CD14-positive monocyte (primary cell): ENCODE measurements at regions not wholly inside any gene's neighbourhood (a gene's known extent, or its start where the extent isn't known, plus 50 kb on each side); places are given as distances from the start of the nearest gene placed in this dataset.

Source experiments
- DNase-seq, 3 donors: peaks; one replicate each; pipeline ENCODE4 v3.0.0-alpha.2; 2011 to 2022
- H2AFZ ChIP-seq: 2 replicates; pipeline ENCODE4 v1.6.0; 2012; ENCODE audit warnings: mild to moderate bottlenecking, low read depth, low read length, inconsistent platforms; ENCODE audit not compliant: insufficient read depth, poor library complexity, severe bottlenecking
- H3K27ac ChIP-seq, 2 donors: 1 replicate in 1 of 2; 2 replicates in 1 of 2; pipeline ENCODE4 v1.5.1; 2012 to 2013; ENCODE audit warnings: low read length in 2 of 2, control low read depth in 1 of 2, inconsistent platforms in 1 of 2, low read depth in 1 of 2, mild to moderate bottlenecking in 1 of 2
- H3K27me3 ChIP-seq, 2 donors: one replicate each; pipeline versions ENCODE4 v1.6.0 to v1.6.1; 2011 to 2013; ENCODE audit warnings: low read length in 2 of 2; ENCODE audit not compliant: control insufficient read depth in 2 of 2, insufficient read depth in 2 of 2
- H3K36me3 ChIP-seq, 2 donors: replicated peaks in 1 of 2; 1 replicate in 1 of 2; 2 replicates in 1 of 2; pipeline versions ENCODE4 v1.5.1 to v1.6.1; 2012 to 2013; ENCODE audit warnings: low read length in 2 of 2, control low read depth in 1 of 2, inconsistent platforms in 1 of 2, mild to moderate bottlenecking in 1 of 2; ENCODE audit not compliant: insufficient read depth in 2 of 2, control insufficient read depth in 1 of 2
- H3K4me1 ChIP-seq, 2 donors: 1 replicate in 1 of 2; 2 replicates in 1 of 2; pipeline versions ENCODE4 v1.5.1 to v1.6.1; 2012 to 2013; ENCODE audit warnings: low read length in 2 of 2, control low read depth in 1 of 2, inconsistent platforms in 1 of 2, mild to moderate bottlenecking in 1 of 2, moderate library complexity in 1 of 2; ENCODE audit not compliant: insufficient read depth in 2 of 2, control insufficient read depth in 1 of 2
- H3K4me2 ChIP-seq: replicated peaks from 2 replicates; pipeline ENCODE3; 2012; ENCODE audit warnings: low read length, moderate library complexity, mild to moderate bottlenecking; ENCODE audit not compliant: poor library complexity, severe bottlenecking; ENCODE audit errors: extremely low read depth
- H3K4me3 ChIP-seq, 3 experiments: fragments of 200-600 bp in 1 of 3; sonication (generic) in 1 of 3; replicated peaks in 1 of 3; 1 replicate in 2 of 3; 2 replicates in 1 of 3; pipeline ENCODE4 v1.5.1; 2011 to 2013; ENCODE audit warnings: low read length in 3 of 3, mild to moderate bottlenecking in 3 of 3, control low read depth in 2 of 3, low read depth in 2 of 3, inconsistent platforms in 1 of 3, moderate library complexity in 1 of 3
- H3K79me2 ChIP-seq: 2 replicates; pipeline ENCODE4 v1.6.0; 2012; ENCODE audit warnings: mild to moderate bottlenecking, control low read depth, inconsistent platforms, low read length, moderate library complexity; ENCODE audit not compliant: insufficient read depth
- H3K9ac ChIP-seq: 2 replicates; pipeline ENCODE4 v1.6.0; 2017; ENCODE audit warnings: low read length, mild to moderate bottlenecking; ENCODE audit not compliant: insufficient read depth, poor library complexity, severe bottlenecking
- H3K9me3 ChIP-seq, 2 donors: replicated peaks in 1 of 2; 1 replicate in 1 of 2; 2 replicates in 1 of 2; pipeline versions ENCODE4 v1.5.1 to v1.6.1; 2012 to 2013; ENCODE audit warnings: low read length in 2 of 2, control low read depth in 1 of 2; ENCODE audit not compliant: control insufficient read depth in 1 of 2, insufficient read depth in 1 of 2
- H4K20me1 ChIP-seq: 2 replicates; pipeline ENCODE4 v1.6.0; 2012; ENCODE audit warnings: mild to moderate bottlenecking, low read length, control low read depth, moderate library complexity; ENCODE audit not compliant: insufficient read depth
- H3K27ac Mint-ChIP-seq, 7 donors: one replicate each; pipeline ENCODE4 v1.8.0; 2020; ENCODE audit warnings: mild to moderate bottlenecking in 7 of 7, mixed read lengths in 7 of 7, moderate library complexity in 6 of 7, inconsistent platforms in 2 of 7
- H3K27me3 Mint-ChIP-seq, 3 donors: one replicate each; pipeline ENCODE4 v1.8.0; 2021 to 2022; ENCODE audit warnings: low read depth in 3 of 3, mild to moderate bottlenecking in 3 of 3, mixed read lengths in 3 of 3, moderate library complexity in 3 of 3, inconsistent platforms in 1 of 3
- H3K36me3 Mint-ChIP-seq, 2 donors: one replicate each; pipeline ENCODE4 v1.8.0; 2020; ENCODE audit warnings: mixed read lengths in 2 of 2, inconsistent platforms in 1 of 2, mild to moderate bottlenecking in 1 of 2
- H3K4me1 Mint-ChIP-seq: one replicate; pipeline ENCODE4 v1.8.0; 2020; ENCODE audit warnings: mild to moderate bottlenecking, mixed read lengths
- H3K4me3 Mint-ChIP-seq, 2 donors: one replicate each; pipeline ENCODE4 v1.8.0; 2020; ENCODE audit warnings: mild to moderate bottlenecking in 2 of 2, mixed read lengths in 2 of 2, moderate library complexity in 1 of 2
- H3K9me3 Mint-ChIP-seq, 7 donors: one replicate each; pipeline ENCODE4 v1.8.0; 2020 to 2022; ENCODE audit warnings: mixed read lengths in 7 of 7, mild to moderate bottlenecking in 6 of 7, moderate library complexity in 6 of 7, inconsistent platforms in 2 of 7
- WGBS: methylation state at CpG from one replicate; pipeline ENCODE4 v1.1.5; 2013; ENCODE audit warnings: missing lambda C conversion rate; ENCODE audit not compliant: insufficient coverage; 5-methylcytosine and 5-hydroxymethylcytosine counted together
- intact Hi-C, 2 donors: fragments of 100-400 bp; cut with micrococcal nuclease; formaldehyde crosslinking; loops; one replicate each; pipeline versions ENCODE4 v1.15.0 to v1.15.1; 2023
- TF ChIP-seq, protein P1 (sequence below): fragments of 200-600 bp; IDR thresholded peaks from one replicate; pipeline ENCODE4 v1.8.0; 2022; ENCODE audit warnings: antibody characterized with exemption, mild to moderate bottlenecking

- 67% methylated on average over 1 of the region's 1 CpG for whole genome bisulfite sequencing
- Mint-ChIP-seq H3K4me1 (no peaks in the 10 kb centered on the region), H3K36me3 (no peaks in the 10 kb centered on the region), H3K27ac (peak overlapping the region in 1 of 7 donors; percentile 43), H3K4me3 (no peak overlapping the region), H3K9me3 (peaks cover 0 to 11% (median 4%) of the 10 kb centered on the region in 7 donors), H3K27me3 (peaks cover 4 to 6% (median 5%) of the 10 kb centered on the region in 3 donors)
- Histone ChIP-seq H3K4me3 (no peak overlapping the region), H4K20me1 (no peaks in the 10 kb centered on the region), H3K4me1 (no peaks in the 10 kb centered on the region), H2AFZ (no peak overlapping the region), H3K27me3 (no peaks in the 10 kb centered on the region), H3K9ac (no peak overlapping the region), H3K4me2 (no peak overlapping the region), H3K27ac (no peak overlapping the region), H3K36me3 (no peaks in the 10 kb centered on the region), H3K9me3 (peaks cover 0 to 4% of the 10 kb centered on the region in 2 donors), H3K79me2 (no peaks in the 10 kb centered on the region)
- intact Hi-C loops, result no loop called here
- DNase-seq, result no peak
- TF ChIP-seq, protein P1, sequence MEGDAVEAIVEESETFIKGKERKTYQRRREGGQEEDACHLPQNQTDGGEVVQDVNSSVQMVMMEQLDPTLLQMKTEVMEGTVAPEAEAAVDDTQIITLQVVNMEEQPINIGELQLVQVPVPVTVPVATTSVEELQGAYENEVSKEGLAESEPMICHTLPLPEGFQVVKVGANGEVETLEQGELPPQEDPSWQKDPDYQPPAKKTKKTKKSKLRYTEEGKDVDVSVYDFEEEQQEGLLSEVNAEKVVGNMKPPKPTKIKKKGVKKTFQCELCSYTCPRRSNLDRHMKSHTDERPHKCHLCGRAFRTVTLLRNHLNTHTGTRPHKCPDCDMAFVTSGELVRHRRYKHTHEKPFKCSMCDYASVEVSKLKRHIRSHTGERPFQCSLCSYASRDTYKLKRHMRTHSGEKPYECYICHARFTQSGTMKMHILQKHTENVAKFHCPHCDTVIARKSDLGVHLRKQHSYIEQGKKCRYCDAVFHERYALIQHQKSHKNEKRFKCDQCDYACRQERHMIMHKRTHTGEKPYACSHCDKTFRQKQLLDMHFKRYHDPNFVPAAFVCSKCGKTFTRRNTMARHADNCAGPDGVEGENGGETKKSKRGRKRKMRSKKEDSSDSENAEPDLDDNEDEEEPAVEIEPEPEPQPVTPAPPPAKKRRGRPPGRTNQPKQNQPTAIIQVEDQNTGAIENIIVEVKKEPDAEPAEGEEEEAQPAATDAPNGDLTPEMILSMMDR, result no peak
Measured at GRCh38 chr12:3416159-3416558, 74.8 kb upstream of the PRMT8 start.

DNA sequence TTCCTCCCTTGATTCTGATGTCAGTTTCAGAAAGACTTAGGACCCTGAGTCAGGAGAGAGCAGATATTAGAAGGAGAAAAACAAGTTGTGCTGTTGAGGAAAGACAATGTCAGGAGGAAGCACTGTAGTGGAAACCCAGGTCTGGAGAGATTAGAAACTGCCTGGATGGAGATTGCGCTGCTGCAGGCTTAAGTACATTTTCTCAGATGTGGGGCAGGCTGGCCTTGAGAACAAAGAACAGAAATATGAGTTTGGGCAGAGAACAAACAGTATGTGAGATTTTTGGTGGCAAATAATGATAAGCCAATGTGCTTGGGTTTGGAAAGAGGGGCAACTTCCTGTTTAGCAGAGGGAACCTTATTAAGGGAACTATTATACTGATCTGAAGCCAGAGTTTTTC, 74.3 kb upstream of the PRMT8 start:
- H3K9me3 Mint-ChIP-seq, result peaks cover 0 to 11% (median 6%) of the 10 kb centered on the region in 7 donors
- no peaks in the 10 kb centered on the region for H3K36me3 ChIP-seq
- H3K4me1 Mint-ChIP-seq, result no peaks in the 10 kb centered on the region
- no peaks in the 10 kb centered on the region for H3K27me3 ChIP-seq
- no peaks in the 10 kb centered on the region for H3K79me2 ChIP-seq
- H3K9me3 ChIP-seq, result peaks cover 0 to 4% of the 10 kb centered on the region in 2 donors
- H3K27me3 Mint-ChIP-seq, result peaks cover 4 to 6% (median 5%) of the 10 kb centered on the region in 3 donors
- TF ChIP-seq, protein P1, result no peak
- no peaks in the 10 kb centered on the region for H3K4me1 ChIP-seq
- no peak overlapping the region for H3K27ac Mint-ChIP-seq
- DNase-seq, result no peak
- no peak overlapping the region for H3K9ac ChIP-seq
- no peak overlapping the region for H3K4me3 Mint-ChIP-seq
- H4K20me1 ChIP-seq, result no peaks in the 10 kb centered on the region
- intact Hi-C loops, result no loop called here
- H2AFZ ChIP-seq, result no peak overlapping the region
- H3K36me3 Mint-ChIP-seq, result no peaks in the 10 kb centered on the region
- WGBS, result 100% methylated on average over 1 of the region's 1 CpG
- no peak overlapping the region for H3K4me2 ChIP-seq
- H3K27ac ChIP-seq, result no peak overlapping the region
- H3K4me3 ChIP-seq, result no peak overlapping the region
